Kidney epithelial cell (primary cell): ENCODE measurements at regions not wholly inside any gene's neighbourhood (a gene's known extent, or its start where the extent isn't known, plus 50 kb on each side); places are given as distances from the start of the nearest gene placed in this dataset.

ENCODE experiments used
- DNase-seq: peaks from one replicate; pipeline ENCODE4 v3.0.0-alpha.2; 2010; ENCODE audit warnings: low read depth
- H3K27me3 ChIP-seq: 2 replicates; pipeline ENCODE4 v1.6.0; 2011; ENCODE audit warnings: low read length; ENCODE audit not compliant: control insufficient read depth, insufficient read depth
- H3K36me3 ChIP-seq: 2 replicates; pipeline ENCODE4 v1.5.1; 2011; ENCODE audit warnings: low read length; ENCODE audit not compliant: control insufficient read depth, insufficient read depth
- H3K4me3 ChIP-seq: 2 replicates; pipeline ENCODE4 v1.5.1; 2011; ENCODE audit warnings: low read depth, mild to moderate bottlenecking, control low read depth, low read length
- TF ChIP-seq, protein P1 (sequence below): IDR thresholded peaks from 2 replicates; pipeline ENCODE4 v1.5.1; 2011; ENCODE audit warnings: mild to moderate bottlenecking, moderate library complexity, low read length, control low read depth, inconsistent platforms; ENCODE audit not compliant: insufficient read depth, poor library complexity, severe bottlenecking

DNA sequence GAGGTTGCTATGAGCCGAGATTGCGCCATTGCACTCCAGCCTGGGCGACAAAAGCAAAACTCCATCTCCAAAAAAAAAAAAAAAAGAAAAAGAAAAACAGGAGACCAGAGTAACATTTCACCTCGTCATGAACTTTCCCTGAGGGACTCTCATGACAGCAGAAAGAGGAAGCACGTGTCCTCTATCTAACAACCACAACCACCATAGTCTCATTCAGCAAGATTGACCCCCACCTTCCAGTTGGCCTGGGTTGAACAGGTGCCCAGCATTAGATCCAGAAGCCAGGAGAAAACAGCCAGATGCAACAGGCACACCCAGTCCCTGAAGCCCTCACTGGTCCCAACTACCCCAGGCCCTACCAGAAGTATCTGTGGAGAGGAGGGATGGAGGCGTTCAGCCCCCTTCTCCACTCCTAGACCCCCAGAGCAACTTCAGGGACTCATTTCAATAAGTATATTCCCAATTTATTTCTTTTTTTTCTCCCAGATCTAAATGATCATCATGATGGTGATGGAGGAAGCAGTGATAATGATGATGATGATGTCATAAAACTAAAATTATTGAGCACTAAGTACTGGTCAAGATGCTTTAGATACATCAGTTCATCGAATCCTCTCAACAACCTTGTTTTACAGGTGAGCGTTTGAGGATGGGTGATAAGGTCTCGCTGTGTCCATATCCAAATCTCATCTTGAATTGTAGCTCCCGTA is 235.0 kb downstream of the EFCAB11 start:
- H3K36me3 ChIP-seq: no peaks in the 10 kb centered on the region
- no peak overlapping the region for H3K4me3 ChIP-seq
- H3K27me3 ChIP-seq: no peaks in the 10 kb centered on the region
- DNase-seq: no peak
- TF ChIP-seq, protein P1, sequence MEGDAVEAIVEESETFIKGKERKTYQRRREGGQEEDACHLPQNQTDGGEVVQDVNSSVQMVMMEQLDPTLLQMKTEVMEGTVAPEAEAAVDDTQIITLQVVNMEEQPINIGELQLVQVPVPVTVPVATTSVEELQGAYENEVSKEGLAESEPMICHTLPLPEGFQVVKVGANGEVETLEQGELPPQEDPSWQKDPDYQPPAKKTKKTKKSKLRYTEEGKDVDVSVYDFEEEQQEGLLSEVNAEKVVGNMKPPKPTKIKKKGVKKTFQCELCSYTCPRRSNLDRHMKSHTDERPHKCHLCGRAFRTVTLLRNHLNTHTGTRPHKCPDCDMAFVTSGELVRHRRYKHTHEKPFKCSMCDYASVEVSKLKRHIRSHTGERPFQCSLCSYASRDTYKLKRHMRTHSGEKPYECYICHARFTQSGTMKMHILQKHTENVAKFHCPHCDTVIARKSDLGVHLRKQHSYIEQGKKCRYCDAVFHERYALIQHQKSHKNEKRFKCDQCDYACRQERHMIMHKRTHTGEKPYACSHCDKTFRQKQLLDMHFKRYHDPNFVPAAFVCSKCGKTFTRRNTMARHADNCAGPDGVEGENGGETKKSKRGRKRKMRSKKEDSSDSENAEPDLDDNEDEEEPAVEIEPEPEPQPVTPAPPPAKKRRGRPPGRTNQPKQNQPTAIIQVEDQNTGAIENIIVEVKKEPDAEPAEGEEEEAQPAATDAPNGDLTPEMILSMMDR: no peak

GRCh38 chr14:89708982-89709625 is 245.4 kb downstream of the EFCAB11 start:
- no peaks in the 10 kb centered on the region for H3K36me3 ChIP-seq
- H3K4me3 ChIP-seq: no peak overlapping the region
- TF ChIP-seq, protein P1: no peak
- no peak for DNase-seq
- no peaks in the 10 kb centered on the region for H3K27me3 ChIP-seq

GRCh38 chr14:89707086-89707485 is 247.4 kb downstream of the EFCAB11 start:
- Histone ChIP-seq H3K36me3 (no peaks in the 10 kb centered on the region), H3K27me3 (no peaks in the 10 kb centered on the region), H3K4me3 (no peak overlapping the region)
- no peak for DNase-seq
- TF ChIP-seq, protein P1: no peak

DNA sequence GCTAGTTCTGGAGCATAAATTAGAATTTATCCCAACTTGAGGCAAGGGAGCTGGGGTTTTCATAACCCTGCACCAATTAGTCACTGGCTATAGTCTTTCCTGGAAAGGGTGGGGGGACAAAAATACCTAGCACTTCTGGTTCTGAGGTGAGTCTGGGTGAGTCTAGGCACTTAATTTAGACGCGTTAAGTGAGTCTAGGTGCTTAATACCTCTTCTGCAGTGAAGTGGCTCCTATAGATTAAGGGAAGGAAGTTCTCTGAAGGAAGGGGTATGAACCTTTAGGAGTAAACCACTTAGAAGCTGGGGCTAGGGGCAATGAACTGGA is 251.7 kb downstream of the EFCAB11 start:
- H3K27me3 ChIP-seq: no peaks in the 10 kb centered on the region
- TF ChIP-seq, protein P1: no peak
- no peak for DNase-seq
- H3K36me3 ChIP-seq: no peaks in the 10 kb centered on the region
- H3K4me3 ChIP-seq: no peak overlapping the region

GRCh38 chr14:89702073-89702875 is 252.3 kb downstream of the EFCAB11 start:
- Histone ChIP-seq H3K27me3 (no peaks in the 10 kb centered on the region), H3K4me3 (peak overlapping the region; percentile 55), H3K36me3 (no peaks in the 10 kb centered on the region)
- TF ChIP-seq, protein P1: no peak
- no peak for DNase-seq
